ENCODE measurements at regions not wholly inside any gene's neighbourhood (a gene's known extent, or its start where the extent isn't known, plus 50 kb on each side); places are given as distances from the start of the nearest gene placed in this dataset.

DNA sequence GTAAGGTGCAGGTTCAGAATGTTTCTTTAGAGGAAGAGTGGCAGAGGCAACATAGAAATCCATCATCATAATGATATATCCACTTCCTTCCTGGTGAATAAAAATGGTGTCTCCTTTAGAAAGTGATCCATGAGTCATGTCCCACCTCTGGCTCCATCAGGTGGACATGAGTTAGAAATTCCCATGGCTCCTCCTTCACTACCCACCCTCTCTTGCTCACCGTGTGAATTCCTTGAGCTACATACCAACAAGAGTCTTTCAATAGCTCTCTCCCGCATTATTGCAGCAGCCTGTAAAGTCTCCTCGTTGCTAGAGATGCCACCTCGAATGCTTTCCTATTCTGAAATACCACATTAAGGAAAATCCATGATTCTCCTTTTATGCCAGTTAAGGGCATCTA is 317.6 kb downstream of the LNPK start:
- TF ChIP-seq SUZ12 (IDR thresholded peaks at IDR 0.05) (no peak), ZNF384 (IDR thresholded peaks at IDR 0.05) (no peak), SP1 (IDR thresholded peaks at IDR 0.05) (no peak), FOXM1 (IDR thresholded peaks at IDR 0.05; ENCODE audit: borderline replicate concordance) (no peak), FOXK2 (IDR thresholded peaks at IDR 0.05) (no peak), ELF4 (IDR thresholded peaks at IDR 0.05) (no peak)
